AG04449 (cell line): ENCODE measurements at regions not wholly inside any gene's neighbourhood (a gene's known extent, or its start where the extent isn't known, plus 50 kb on each side); places are given as distances from the start of the nearest gene placed in this dataset.

Experiments used
- CTCF ChIA-PET: fragments of 350-600 bp; formaldehyde crosslinking; extraction: SDS; loops from one replicate; lab custom pipeline; 2021; ENCODE audit warnings: antibody characterized with exemption; lab: Yijun Ruan, JAX
- POLR2A ChIA-PET: fragments of 400-600, 350-600 bp; formaldehyde crosslinking; extraction: SDS; loops from one replicate; lab custom pipeline; 2020; ENCODE audit warnings: antibody characterized with exemption, inconsistent platforms; lab: Yijun Ruan, JAX
- DNase-seq: peaks from one replicate; pipeline ENCODE4 v3.0.0-alpha.2; 2010; ENCODE audit warnings: low read depth, low spot score
- H3K4me3 ChIP-seq: 2 replicates; pipeline ENCODE4 v1.5.1; 2011; ENCODE audit warnings: low read depth, mild to moderate bottlenecking, control low read depth, low read length
- CTCF ChIP-seq: IDR thresholded peaks from one replicate; pipeline ENCODE4 v1.5.1; 2011; ENCODE audit warnings: mild to moderate bottlenecking, moderate library complexity, low read length, control low read depth, inconsistent platforms; ENCODE audit not compliant: insufficient read depth; ENCODE audit errors: missing control alignments

- no peak for DNase-seq
- ChIA-PET CTCF (no interaction called here), POLR2A (no interaction called here)
- TF ChIP-seq CTCF = no peak
- no peak overlapping the region for H3K4me3 ChIP-seq
Measured at GRCh38 chr1:79295967-79296366, 289.4 kb upstream of the ADGRL4 start.

- TF ChIP-seq CTCF = no peak
- no peak overlapping the region for H3K4me3 ChIP-seq
- no peak for DNase-seq
- POLR2A ChIA-PET = no interaction called here
- CTCF ChIA-PET = no interaction called here
Measured at GRCh38 chr1:79293611-79294010, 287.1 kb upstream of the ADGRL4 start.

DNA sequence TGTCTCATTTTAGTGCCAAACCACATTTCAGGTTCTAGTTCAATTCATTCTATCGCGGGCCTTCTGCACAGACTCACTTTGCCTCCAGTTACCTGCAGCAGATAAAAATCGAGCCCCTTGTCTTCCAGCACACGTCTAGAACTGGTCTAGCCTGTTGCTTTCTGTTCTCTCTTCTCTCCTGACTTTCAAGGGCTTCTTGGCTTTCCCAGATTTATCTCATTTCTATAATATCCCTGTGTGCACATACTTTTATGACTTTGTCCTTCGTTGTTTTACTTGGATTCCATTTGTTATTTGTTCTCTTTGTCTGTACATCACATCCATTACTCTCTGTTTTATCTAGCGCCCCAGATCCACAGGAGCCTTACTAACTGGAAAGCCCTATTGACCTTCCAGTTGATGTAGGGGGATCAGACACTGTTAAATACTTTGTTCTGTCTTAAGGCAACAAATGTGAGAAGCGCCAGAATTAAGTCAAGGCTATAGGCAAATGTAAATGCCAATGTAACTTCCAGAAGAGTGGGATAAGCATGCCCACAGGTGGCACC is 284.5 kb upstream of the ADGRL4 start:
- no peak for DNase-seq
- H3K4me3 ChIP-seq = no peak overlapping the region
- no peak for TF ChIP-seq CTCF
- POLR2A ChIA-PET = no interaction called here
- CTCF ChIA-PET = no interaction called here

- DNase-seq = no peak
- ChIA-PET POLR2A (no interaction called here), CTCF (interaction anchor here (1.4 kb wide), 1 partner anchor 65 kb away, joined by 3 read pairs; no protein-coding TSS in a partner anchor)
- TF ChIP-seq CTCF = no peak
- no peak overlapping the region for H3K4me3 ChIP-seq
Measured at GRCh38 chr1:79287982-79288381, 281.5 kb upstream of the ADGRL4 start.

GRCh38 chr1:79285667-79286066 is 279.1 kb upstream of the ADGRL4 start:
- ChIA-PET CTCF (no interaction called here), POLR2A (no interaction called here)
- no peak for DNase-seq
- no peak overlapping the region for H3K4me3 ChIP-seq
- TF ChIP-seq CTCF = no peak

DNA sequence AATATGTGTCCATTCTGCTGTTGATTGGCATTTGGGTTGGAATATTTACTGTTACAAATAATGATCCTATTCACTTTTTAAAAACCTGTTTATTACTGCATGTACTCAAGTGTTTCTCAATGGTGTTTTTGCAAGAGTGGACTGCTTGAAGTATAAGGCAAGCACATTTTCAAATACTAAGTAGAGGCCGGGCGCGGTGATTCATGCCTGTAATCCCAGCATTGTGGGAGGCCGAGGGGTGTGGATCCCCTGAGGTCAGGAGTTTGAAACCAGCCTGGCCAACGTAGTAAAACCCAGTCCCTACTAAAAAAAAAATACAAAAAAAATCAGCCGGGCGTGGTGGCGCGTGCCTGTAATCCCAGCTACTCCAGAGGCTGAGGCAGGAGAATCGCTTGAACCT is 276.9 kb upstream of the ADGRL4 start:
- CTCF ChIA-PET = no interaction called here
- no peak overlapping the region for H3K4me3 ChIP-seq
- no peak for DNase-seq
- TF ChIP-seq CTCF = no peak
- POLR2A ChIA-PET = no interaction called here
